ENCODE measurements at regions not wholly inside any gene's neighbourhood (a gene's known extent, or its start where the extent isn't known, plus 50 kb on each side); places are given as distances from the start of the nearest gene placed in this dataset.
"Not testable (repeated sequence)": the region's sequence is repeated elsewhere in the genome, so short reads cannot be mapped to it uniquely, and the experiment has no call there.

DNA sequence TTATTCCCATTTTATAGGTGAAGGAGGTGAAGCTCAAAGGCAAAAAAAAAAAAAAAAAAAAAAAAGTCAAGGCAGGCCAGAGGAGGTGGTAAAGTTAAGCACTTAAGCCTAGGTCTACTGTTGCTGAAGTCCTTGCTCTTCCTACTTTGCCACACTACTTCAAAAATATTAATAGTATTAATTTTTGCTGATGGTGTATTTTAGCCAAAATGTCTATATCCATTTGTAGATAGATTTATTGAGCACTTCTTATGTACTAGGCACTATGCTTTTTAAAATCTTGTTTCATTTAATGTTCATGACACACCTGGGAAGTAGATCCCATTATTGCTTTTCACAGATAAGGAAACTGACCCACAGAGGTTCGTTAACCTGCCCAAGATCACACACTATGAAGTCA is 247.1 kb upstream of the P2RY1 start:
- no peaks in the 10 kb centered on the region for H3K36me3 ChIP-seq
- no peaks in the 10 kb centered on the region for H3K27me3 ChIP-seq
- TF ChIP-seq, protein P1, sequence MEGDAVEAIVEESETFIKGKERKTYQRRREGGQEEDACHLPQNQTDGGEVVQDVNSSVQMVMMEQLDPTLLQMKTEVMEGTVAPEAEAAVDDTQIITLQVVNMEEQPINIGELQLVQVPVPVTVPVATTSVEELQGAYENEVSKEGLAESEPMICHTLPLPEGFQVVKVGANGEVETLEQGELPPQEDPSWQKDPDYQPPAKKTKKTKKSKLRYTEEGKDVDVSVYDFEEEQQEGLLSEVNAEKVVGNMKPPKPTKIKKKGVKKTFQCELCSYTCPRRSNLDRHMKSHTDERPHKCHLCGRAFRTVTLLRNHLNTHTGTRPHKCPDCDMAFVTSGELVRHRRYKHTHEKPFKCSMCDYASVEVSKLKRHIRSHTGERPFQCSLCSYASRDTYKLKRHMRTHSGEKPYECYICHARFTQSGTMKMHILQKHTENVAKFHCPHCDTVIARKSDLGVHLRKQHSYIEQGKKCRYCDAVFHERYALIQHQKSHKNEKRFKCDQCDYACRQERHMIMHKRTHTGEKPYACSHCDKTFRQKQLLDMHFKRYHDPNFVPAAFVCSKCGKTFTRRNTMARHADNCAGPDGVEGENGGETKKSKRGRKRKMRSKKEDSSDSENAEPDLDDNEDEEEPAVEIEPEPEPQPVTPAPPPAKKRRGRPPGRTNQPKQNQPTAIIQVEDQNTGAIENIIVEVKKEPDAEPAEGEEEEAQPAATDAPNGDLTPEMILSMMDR (IDR thresholded peaks at IDR 0.05): no peak
- TF ChIP-seq POLR2A (IDR thresholded peaks at IDR 0.05): no peak
- peaks cover 0 to 8% (median 0%) of the 10 kb centered on the region in 3 donors for H3K4me1 ChIP-seq
- no peak for DNase-seq
- no peaks in the 10 kb centered on the region for H3K9me3 ChIP-seq
- H3K4me3 ChIP-seq: no peak overlapping the region
- WGBS, 2 donors: 83 to 100% methylated on average over 1 of the region's 1 CpG
- intact Hi-C loops (cut with DNase I): no loop called here
- no peak overlapping the region for H3K27ac ChIP-seq

DNA sequence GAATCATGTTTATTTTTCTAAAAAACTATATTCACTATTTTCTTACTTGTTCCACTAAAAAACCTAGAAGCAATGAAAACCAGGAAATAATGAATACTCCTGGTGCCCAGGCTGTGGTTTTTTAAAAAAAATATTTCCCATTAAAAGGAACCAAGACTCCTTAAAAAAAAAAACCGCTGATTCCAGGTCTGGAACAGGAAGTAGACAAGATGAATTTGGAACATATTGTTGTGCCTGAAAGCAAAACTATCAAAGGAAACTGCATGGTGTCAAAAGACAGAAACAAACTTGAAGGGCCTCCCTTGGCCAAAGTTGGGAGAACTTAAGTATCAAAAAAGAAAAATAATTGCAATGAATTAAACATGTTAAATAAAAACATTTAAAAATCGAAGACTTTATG is 245.3 kb upstream of the P2RY1 start:
- Histone ChIP-seq H3K9me3 (no peaks in the 10 kb centered on the region), H3K4me3 (no peak overlapping the region), H3K27me3 (no peaks in the 10 kb centered on the region), H3K27ac (no peak overlapping the region), H3K4me1 (no peaks in the 10 kb centered on the region), H3K36me3 (no peaks in the 10 kb centered on the region)
- TF ChIP-seq, protein P1 (IDR thresholded peaks at IDR 0.05): no peak
- DNase-seq: no peak
- intact Hi-C loops (cut with DNase I): no loop called here
- 47 to 55% methylated on average over 2 of the region's 2 CpGs for WGBS, 2 donors

DNA sequence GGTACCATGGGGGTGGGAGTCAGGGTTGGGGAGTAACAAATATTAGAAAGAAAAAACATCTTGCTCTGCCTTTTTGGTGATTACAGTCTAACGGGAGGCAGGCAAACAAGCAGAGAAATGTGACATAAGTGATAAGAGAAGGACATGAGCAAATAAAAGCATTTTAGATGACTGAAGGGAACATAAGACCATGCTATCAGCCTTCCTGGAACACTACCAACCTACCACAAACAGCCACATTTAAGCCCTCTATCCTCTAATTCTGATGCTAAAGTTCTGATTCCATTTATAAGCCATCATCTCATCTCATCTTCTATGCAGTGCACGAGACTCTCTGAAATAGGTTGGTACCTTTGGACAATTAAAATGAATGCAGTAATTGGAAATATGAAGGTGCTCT is 243.4 kb upstream of the P2RY1 start:
- Histone ChIP-seq H3K4me3 (no peak overlapping the region), H3K27me3 (no peaks in the 10 kb centered on the region), H3K4me1 (peaks cover 0 to 12% (median 7%) of the 10 kb centered on the region in 3 donors), H3K27ac (no peak overlapping the region), H3K36me3 (no peaks in the 10 kb centered on the region), H3K9me3 (no peaks in the 10 kb centered on the region)
- intact Hi-C loops (cut with DNase I): no loop called here
- DNase-seq: no peak
- no peak for TF ChIP-seq POLR2A (IDR thresholded peaks at IDR 0.05)
- TF ChIP-seq, protein P1 (IDR thresholded peaks at IDR 0.05): no peak
- WGBS, 2 donors: 53 to 83% methylated on average over 2 of the region's 2 CpGs

DNA sequence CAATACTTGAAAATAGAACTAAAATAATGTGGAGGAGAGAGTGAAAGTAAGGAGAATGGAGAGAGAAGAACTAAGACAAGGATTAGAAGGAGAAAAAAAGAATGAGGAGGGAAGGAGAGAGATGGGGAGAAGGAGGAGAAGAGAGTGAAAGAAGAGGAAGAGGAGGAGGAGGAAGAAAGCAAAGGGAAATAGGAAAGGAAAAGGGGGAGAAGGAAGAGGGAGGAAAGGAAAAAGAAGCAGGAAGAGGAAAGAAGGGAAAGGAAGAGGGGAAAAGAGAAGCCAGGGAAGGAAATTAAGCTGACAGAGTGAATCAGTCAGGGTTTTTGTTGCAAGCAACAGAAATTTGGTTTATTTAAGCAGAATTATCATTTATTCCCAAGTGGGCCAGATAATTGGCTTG is 241.7 kb upstream of the P2RY1 start:
- Histone ChIP-seq H3K27me3 (no peaks in the 10 kb centered on the region), H3K4me3 (no peak overlapping the region), H3K36me3 (no peaks in the 10 kb centered on the region), H3K9me3 (no peaks in the 10 kb centered on the region), H3K27ac (no peak overlapping the region), H3K4me1 (peaks cover 0 to 20% (median 16%) of the 10 kb centered on the region in 3 donors)
- no peak for DNase-seq
- TF ChIP-seq, protein P1 (IDR thresholded peaks at IDR 0.05): no peak
- intact Hi-C loops (cut with DNase I): no loop called here

DNA sequence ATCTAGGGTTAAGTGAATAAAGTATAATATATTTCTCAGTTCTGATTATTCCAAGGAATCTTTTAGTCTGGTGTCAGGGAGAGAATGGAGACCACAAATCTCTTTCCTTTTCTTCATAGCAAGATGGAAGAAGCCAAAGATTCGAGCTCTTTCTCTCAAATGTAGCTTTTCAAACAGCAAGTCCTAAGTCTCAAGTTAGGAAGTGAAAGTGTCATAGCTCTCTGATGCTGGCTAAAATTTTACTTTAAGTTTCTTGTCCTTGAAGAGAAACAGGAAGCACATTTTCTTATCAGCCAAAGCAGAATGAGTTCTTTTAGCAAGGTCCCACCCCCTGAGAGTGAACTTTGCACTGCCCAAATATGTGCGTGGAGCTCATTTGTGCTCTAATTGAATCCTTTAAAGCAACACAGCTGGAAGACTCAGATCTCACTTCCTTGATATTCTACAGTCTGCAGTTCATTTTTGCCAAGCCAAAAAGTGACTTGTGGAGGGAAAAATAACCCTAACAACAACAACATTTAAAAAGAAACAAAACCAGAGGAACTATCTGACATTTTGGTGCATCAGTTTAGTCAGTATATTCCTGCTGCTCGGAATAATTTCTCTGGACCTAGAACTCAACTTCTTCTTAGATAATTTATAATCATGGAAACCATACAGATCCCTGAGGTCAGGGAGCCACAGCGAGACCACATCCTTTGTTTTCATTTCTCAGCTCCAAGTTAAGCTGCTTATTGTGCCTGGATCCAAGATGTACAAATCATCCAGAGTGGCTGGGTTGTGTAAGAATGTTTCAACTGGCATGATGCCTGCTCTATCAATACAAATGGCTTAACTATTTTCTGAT is 238.7 kb upstream of the P2RY1 start:
- Histone ChIP-seq H3K4me3 (peak overlapping the region in 2 of 4 donors; percentile 4 to 48), H3K27me3 (no peaks in the 10 kb centered on the region), H3K9me3 (no peaks in the 10 kb centered on the region), H3K4me1 (peaks cover 0 to 20% (median 16%) of the 10 kb centered on the region in 3 donors), H3K36me3 (no peaks in the 10 kb centered on the region), H3K27ac (peak overlapping the region; percentile 21 to 78 (median 58))
- 21 to 25% methylated on average over 4 of the region's 4 CpGs for WGBS, 2 donors
- TF ChIP-seq POLR2A (IDR thresholded peaks at IDR 0.05): no peak
- TF ChIP-seq, protein P1 (IDR thresholded peaks at IDR 0.05): no peak
- DNase-seq: no peak
- intact Hi-C loops (cut with DNase I): no loop called here

DNA sequence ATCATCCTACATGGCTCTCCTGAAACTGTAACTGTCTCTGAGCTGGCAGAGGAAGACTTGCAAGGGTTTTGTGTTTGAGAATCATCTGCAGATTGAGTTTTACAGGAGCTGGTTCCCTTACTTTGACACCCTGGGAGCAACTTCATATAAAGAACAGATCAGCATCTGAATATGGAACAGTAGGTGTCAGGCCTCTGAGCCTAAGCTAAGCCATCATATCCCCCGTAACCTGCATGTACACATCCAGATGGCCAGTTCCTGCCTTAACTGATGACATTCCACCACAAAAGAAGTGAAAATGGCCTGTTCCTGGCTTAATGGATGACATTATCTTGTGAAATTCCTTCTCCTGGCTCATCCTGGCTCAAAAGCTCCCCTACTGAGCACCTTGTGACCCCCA is 238.1 kb upstream of the P2RY1 start:
- H3K27me3 ChIP-seq; DNase-seq; H3K9me3 ChIP-seq; H3K4me3 ChIP-seq; intact Hi-C loops (cut with DNase I); H3K36me3 ChIP-seq: not testable (repeated sequence)
- Histone ChIP-seq H3K27ac (peak overlapping the region; percentile 21 to 78 (median 58)), H3K4me1 (peaks cover 0 to 20% (median 16%) of the 10 kb centered on the region in 3 donors)
- 67% methylated on average over 1 of the region's 1 CpG; no CpG with 5 or more reads in 1 of the 2 donors for WGBS, 2 donors

All from esophagus squamous epithelium (tissue), 5 donors.